GM18505 (cell line): ENCODE measurements at regions not wholly inside any gene's neighbourhood (a gene's known extent, or its start where the extent isn't known, plus 50 kb on each side); places are given as distances from the start of the nearest gene placed in this dataset.

Experiments used
- ATAC-seq: cut with Tn5 transposase; IDR thresholded peaks from one replicate; pipeline ENCODE4 v1.9.1; 2021; ENCODE audit not compliant: unreplicated experiment
- POLR2A ChIP-seq: IDR thresholded peaks from 4 replicates; pipeline ENCODE4 v1.6.1; 2011; ENCODE audit warnings: borderline replicate concordance; ENCODE audit not compliant: insufficient read depth, insufficient read length; ENCODE audit errors: extremely low read depth

DNA sequence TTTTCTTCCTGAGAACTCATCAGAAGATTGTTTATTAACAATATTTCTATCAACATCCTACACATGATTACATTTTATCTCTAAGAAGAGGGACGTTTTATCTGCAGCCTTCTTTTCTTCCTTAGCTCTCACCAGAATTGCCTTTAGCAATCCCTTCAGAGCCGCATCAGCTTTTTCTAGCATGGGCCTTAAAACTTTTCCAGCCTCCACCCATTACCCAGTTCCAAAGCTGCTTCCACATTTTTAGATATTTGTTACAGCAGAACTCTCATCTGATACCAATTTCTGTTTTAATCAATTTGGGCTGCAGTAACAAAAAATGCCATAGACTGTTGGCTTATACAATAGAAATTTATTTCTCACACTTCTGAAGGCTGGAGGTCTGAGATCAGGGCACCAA is 281.5 kb downstream of the THBS2 start:
- ATAC-seq: no peak
- TF ChIP-seq POLR2A: no peak

DNA sequence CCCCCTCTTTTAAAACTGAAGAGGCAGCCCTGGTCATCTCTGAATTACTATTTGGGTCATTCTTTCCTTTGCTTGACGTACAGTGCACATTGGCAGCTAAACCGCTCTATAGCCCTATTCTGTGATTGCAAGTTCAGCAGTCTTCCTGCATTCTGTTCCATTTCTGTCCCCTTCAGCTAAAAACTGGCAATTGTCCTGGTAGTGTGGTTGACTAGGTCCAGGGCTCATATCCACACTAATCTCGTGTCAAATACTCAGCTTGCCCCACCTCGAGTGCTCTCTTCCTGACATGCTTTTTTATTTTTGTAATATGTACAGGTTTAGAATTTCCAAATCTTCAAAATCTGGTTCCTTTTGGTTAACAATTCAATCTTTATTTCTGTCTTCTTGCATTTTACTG is 282.1 kb downstream of the THBS2 start:
- no peak for TF ChIP-seq POLR2A
- ATAC-seq: no peak

DNA sequence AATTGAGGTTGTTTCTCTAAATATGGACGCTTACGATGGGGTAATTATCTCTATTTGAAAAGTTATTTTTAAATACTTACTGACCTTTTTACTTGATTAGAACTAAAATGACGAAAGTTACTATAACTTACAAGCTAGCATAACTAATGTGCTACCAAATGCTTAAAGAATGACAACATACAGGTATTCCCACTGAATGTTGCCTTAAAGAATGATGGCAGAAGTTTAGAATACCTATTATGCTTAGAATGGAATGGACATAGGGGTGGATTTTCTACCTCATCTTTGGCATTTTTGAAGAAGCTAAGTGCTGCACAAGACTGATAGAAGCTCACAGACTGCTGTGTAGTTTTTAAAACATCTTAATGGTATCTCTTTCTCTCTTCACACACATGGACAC is 284.8 kb downstream of the THBS2 start:
- TF ChIP-seq POLR2A: no peak
- no peak for ATAC-seq

DNA sequence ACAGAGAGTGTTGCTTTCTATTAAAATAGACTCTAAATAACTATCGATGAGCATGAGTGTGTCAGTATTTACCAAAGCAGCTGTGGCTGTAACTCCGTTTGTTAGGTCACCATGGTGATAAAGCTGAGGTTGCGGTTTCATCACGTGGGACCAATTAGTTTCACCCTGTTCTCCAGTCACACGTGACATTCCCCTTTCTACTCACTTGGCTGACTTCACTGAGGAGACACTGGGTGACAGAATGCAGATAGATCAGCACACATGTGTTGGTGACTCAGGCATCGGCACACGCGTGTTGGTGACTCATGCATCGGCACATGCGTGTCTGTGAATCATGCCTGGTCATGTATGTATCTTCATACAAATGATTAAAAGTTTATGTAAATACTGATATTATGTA is 285.4 kb downstream of the THBS2 start:
- no peak for ATAC-seq

DNA sequence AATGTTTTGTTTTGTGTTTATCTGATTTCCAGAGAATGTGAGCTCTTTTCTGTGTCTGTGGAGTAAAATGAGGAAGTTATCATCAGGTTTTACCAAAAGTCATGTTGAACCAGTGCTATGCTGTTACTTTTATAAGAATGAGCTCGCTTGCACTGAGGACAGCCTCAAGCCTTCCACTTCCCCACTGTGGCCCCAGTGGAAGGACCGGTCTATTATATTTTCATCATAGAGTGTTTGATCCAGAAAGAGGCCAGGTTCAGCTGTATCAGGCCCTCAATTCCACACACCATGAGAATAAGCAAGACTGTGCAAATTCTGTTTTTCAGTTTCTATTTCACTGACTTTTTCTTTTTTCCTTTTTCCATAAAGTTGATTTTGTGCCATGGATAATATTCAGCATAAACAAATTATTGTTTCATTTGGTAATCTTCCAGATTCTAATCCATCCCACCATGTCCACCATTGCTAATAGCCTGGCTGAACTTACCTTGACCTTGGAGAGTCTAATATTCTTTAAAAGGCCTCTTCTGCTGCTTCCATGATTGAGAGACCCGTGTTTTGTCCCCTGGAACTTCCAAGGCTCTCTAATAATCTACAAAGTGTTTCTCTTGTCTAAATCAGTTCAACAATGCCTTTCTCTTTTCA is 286.2 kb downstream of the THBS2 start:
- no peak for ATAC-seq
- TF ChIP-seq POLR2A: no peak

More for the DNA sequence above, 285.4 kb downstream of the THBS2 start:
- TF ChIP-seq POLR2A: no peak

DNA sequence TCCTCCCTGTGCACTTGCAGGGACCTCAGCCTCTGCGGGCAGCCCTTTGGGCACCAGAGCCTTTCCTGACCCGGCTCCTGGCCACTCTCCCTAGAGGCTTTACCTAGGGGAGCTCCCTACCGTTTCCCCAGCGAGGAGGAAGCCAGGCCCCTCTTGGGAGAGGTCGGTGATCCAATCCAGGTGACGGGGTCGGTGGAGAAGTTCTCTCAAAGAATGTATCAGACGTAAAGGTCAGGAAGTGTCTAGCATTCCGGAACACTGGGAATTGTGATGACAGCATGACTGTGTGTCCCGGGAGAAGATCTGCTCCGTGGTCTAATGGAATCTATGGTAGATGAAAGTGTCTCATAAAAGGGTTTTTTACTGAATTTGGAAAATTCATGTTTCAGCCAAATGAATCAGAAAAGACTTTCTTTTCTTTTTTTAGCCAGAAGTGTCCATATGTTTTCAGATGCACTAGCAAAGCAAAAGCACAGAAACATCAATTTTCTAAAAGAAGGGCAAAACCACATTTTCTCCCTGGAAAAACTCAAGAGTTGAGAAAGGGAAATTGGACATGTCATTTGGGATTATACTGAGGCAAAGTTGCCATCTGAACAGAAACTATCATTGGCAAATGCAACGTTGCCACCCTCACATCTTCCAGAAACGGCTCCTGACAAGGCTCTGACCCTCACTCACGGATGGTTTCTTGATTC is 289.4 kb downstream of the THBS2 start:
- no peak for TF ChIP-seq POLR2A
- ATAC-seq: no peak

DNA sequence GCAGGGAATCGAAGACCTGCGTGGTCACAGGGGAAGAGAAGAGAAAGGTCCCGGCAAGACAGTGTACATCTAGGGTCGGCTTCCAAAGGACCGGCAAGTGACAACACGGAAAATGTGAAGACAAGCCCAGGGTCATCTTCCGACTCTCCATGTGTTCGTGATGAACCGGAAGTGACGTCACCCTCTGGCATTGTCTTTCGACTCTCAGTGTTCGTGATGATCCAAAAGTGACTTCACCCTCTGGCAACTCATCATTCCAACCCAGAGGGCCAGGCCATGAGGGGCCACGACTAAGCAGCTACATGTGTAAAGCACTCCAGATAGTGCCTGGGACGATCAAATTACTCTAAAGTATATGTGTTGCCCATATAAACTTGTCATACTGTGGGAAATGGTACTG is 290.8 kb downstream of the THBS2 start:
- no peak for TF ChIP-seq POLR2A
- ATAC-seq: no peak

DNA sequence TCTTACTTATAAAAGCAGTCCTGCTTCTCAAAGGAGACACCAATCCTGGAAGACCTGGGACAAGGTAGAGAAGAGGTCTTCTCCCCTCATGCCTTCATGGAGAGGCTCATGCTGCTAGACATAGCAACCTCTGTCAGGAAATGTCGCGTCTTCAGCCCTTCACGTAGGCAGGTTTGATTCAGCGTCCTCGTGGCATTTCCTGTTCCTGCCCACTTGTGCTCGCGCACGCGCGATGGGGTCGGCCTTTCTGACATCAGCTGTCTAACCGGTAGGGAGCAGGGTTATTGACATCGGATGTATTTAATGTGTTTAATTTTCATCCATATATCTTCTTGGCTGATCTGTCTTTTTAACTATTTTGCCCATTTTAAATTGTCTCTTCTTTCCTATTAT is 292.4 kb downstream of the THBS2 start:
- no peak for TF ChIP-seq POLR2A
- ATAC-seq: no peak

DNA sequence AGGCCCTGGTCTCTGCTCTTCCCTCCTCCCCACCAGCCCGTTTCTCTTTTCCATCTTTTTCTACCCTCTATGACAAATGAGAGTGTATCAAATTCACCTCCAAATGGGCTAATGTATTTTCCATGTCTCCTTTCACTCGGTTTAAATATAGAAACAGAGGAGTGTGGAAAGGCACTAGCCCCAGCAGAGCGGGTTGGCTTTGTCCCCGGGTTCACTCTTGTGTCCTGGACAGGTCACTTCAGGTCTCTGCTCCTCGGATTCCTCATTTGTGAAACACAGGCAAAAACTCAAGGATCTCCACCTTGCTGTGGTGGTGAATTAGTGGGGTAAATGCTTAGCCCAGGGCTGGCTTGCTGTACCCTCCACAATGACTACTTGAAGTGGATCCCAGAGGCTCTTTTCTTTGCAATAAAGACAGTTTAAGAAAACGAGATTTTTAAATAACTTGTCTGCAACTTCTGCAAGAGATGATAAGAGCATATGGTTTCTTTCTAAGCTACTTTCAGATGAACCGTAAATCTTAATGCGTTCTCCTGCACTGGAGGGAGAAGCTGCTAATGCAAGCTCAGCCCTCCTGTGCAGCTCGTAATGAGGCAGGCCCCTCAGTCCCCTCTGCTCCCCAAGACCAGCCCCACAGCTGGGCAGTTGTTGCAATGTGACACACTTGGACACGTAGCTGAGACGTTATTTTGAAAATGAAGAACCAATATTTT is 292.9 kb downstream of the THBS2 start:
- no peak for TF ChIP-seq POLR2A
- ATAC-seq: no peak

DNA sequence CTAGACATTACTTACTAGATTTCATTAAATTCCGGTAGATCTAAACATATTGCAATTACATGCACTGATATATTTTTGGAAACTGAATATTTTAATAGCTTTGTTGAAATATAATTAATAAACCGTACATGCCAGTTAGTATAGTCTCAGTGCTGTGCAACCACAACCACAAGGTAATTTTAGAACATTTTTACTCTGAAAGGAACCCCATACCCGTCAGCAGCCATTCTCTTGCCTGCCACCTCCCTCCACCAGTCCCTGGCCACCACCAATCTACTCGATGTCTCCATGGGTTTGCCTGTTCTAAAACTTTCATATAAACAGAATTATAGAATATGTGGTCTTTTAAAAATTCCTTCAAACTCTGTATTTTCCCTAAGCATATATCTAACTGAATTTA is 293.9 kb downstream of the THBS2 start:
- TF ChIP-seq POLR2A: no peak
- no peak for ATAC-seq

DNA sequence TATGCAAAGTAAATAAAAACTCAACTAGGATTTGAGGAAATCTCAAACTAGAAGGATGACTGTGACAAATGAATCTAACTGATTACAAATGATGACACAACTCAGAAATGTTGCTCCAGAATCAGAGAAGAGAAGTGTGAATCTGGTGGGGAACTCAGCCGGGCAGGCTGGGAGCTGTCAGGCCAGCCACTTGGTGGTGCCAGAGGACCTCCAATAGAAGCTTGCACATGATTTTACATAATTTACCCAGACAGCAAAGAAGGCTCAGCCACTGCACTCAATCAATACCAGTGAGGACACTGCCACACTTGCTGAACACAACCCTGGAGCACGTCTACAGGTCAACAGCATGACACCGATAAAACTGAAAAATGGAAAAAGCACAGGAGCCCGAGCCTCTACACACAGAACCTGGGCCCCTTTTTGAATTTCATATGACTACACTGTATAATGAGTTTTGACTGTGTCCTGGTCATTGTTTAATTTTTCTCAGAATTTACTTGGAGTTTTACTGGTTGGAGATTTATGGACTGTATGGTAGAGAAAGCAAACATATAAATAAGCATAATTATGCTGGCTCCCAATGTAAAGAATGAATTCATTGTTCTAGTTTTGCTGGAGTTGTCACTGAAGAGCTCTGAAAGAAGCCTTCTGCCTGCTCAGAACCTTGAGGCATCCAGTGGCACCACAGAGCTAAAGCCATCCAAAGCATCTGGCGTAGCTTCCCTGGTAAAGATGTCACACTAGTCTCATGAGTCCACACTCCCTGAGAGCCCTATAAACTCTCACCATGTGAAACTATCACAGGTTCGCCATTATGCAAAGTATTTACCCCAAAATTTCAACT is 296.5 kb downstream of the THBS2 start:
- no peak for TF ChIP-seq POLR2A
- peak; percentile 84 for ATAC-seq

DNA sequence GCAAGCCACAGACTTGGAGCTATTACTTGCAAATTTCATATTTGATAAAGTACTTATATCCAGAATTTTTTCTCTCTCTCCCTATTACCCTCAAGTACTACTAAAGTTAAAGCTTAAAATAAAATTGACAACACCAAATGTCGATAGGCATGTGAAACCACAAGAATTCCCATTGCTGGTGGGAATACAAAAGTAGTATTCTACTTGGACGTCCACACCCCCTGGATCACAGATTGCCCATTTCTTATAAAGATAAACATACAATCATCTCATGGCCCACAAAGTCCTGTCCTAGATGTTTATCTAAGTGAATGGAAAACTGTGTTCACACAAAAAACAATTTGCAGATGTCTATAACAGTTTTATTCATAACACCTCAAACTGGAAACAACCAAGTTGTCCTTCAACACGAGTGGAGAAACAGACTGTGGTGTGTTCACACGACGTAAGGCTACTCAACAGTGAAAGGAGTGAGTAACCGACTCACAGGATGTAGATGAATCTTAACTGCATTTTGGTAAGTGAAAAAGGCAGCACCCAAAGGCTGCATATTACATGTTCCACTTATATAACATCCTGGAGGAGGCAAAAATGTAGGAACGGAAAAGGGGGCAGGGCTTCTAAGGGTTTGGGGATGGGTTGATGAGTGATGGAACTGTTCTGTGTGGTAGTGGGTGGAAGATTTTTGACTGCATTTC is 297.4 kb downstream of the THBS2 start:
- ATAC-seq: peak; percentile 27
- no peak for TF ChIP-seq POLR2A

DNA sequence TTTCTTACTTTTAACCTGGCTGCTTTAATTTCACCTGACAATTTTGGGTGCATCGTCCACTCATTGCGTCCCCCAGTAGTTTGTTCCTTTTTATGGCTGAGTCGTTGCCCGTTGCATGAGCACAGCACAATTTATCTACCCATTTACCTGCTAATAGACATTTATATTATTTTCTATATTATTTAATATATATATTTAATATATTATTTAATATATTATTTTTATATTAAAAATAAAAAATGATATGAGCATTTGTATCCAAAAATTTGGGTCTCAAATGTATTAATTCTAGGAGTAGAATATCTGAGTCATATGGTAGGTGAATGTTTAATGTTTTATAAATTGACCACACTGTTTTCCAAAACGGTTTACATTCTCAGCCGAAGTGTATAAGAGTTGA is 300.2 kb downstream of the THBS2 start:
- no peak for TF ChIP-seq POLR2A
- no peak for ATAC-seq

DNA sequence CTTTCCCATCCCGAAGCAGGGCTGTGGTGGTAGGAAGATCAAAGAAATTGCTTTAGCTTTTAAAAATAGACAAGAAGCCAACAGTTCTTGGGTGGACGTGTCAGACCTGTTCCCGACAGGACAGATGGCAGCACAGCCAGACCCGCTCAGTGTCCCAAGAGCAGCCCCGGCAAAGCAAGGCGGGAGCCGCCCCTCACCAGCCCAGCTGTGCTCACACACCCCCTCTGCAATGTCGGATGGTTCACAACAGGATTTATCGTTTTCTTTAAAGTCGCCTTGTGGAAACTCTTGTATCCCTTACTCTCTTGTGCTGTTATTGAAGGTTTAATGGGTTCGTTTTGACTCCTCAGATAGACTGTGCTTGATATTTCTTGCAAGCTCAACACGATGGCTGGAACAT is 302.4 kb downstream of the THBS2 start:
- TF ChIP-seq POLR2A: no peak
- ATAC-seq: no peak

DNA sequence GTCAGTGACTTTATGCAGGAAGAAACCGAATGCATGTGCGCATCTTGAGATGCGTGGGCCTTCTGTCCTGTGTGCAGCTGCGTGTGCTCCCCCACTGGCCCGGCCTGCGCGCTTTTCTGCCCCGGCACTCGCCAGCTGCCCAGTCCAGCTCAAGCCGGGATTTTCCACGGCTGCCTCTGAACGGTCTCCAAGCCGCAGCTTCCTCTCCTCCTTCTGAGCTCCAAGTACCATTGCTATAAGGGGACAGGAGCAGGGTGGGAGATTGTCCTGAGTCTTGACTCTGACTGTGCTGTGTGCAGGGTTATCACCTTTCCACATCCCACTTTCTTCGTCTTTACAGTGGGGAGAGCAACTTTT is 302.8 kb downstream of the THBS2 start:
- TF ChIP-seq POLR2A: no peak

More for the DNA sequence above, 302.8 kb downstream of the THBS2 start:
- no peak for ATAC-seq
